ENCODE measurements at regions not wholly inside any gene's neighbourhood (a gene's known extent, or its start where the extent isn't known, plus 50 kb on each side); places are given as distances from the start of the nearest gene placed in this dataset.

- no peak for DNase-seq (ENCODE audit: low spot score)
Measured at GRCh38 chr7:22563032-22563501, 63.1 kb upstream of the STEAP1B start.

DNA sequence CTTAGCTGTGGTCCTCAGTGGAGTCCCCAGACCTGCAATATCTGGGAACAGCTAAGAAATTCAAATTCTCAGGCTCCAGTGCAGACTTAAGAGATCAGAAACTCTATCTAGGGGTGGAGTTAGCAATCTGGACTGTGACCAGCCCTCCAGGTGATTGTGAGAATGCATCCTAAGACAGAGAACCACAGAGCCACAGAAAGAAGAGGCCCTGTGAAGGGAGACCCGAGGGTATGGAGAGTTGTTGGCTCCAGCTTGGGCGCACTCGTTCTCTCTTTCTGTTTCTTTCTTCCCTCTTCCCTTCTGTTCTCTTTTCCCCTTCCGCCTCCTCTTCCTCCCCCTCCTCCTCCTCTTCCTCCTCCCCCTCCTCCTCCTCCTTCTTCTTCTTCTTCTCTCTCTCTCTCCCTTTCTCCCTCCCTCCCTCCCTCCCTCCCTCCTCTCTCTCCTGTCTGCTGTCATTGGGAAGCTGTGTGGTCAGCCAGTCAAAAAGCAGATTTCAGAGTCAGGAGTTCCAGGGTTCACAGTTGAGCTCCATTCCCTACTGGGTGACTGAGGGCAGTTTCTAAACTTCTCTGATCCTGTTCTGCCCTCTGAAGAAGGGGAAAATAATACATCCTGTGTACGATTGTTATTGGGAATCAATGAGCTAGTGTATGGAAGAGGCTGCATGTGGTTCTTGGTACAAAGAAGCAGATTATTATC is 62.1 kb upstream of the STEAP1B start:
- peak; percentile 54 for DNase-seq (ENCODE audit: low spot score)

DNA sequence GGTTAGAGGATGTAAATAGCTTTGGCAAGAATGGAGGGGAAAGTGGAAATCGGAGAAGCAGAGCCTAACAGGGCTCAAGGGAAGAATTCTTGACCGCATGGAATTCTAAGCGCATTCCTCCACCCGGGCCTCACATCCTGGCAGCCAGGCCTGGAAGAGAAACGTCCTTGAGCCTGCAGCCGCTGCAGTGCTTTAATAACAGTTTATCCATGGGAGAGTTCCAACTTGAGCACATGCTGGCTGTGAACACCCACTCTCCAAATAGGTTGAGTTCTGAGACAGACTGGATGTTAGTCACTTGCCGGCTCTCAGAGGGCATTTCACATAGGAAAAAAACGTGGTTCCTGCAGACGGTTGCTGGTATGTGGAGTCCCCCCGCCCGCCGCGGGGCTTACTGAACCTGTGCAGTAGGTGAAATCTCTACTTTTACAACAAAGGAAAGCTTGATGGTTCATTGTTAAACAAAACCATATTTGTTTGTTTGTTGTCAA is 61.4 kb upstream of the STEAP1B start:
- peak; percentile 71 for DNase-seq (ENCODE audit: low spot score)

GRCh38 chr7:22559829-22560489 is 60.0 kb upstream of the STEAP1B start:
- DNase-seq (ENCODE audit: low spot score) = peak; percentile 81

GRCh38 chr7:22557167-22557566 is 57.2 kb upstream of the STEAP1B start:
- DNase-seq (ENCODE audit: low spot score) = no peak

GRCh38 chr7:22555476-22555875 is 55.5 kb upstream of the STEAP1B start:
- DNase-seq (ENCODE audit: low spot score) = no peak

GRCh38 chr7:22554184-22554583 is 54.2 kb upstream of the STEAP1B start:
- DNase-seq (ENCODE audit: low spot score) = no peak

DNA sequence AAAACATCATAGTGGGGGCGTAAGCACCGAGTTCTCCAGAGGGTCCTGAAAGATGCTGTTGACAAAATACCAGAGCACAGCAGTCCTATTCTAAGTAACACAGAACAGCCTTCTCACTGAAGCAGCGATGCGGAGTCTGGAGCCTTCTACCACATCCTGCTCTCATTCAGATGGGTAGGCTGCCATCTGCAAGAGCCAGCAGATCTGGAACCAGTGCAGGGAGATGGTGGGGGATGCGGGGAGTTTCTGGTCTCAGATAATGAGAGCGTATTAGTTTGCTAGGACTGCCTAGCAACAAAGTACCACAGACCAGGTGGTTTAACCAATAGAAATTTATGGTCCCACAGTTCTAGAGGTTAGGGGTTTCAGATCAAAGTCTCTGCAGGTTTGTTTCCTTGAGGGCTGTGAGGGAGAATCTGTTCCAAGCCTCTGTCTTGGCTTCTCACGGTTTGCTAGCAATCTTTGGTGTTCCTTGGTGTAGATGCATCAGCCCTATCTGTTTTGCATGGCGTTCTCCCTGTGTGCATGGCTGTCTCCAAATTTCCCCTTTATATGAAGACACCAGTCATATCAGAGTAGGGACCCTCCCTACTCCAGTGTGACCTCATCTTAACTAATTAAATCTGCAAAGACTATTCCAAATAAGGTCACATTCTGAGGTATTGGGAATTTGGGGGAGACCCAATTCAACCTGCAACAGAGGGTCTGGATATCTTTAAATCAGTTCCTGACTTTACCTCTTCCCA is 52.0 kb upstream of the STEAP1B start:
- DNase-seq (ENCODE audit: low spot score) = no peak

DNA sequence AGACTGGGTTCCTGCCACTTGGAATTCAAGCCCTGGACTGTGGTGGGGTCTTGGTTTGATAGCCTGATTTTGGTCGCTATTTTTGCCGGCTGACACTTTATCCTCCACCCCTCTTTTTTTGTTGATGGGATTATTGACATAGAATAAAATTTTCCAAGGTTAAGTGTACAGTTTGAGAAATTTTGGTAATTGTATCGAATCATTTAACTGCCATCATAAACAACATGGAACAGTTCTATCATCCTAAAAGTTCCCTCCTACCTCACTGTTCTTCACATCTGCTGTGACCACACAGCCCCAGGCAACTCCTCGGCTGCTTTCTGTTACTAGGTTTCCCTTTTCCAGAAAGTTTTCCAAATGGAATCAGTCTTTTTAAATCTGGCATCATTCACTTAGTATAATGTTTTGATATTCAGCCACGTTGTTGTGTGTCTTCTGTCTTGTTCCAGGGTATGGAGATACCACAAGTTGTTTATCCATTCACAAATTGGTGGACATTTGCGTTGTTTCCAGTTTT is 50.6 kb upstream of the STEAP1B start:
- DNase-seq (ENCODE audit: low spot score) = no peak

- DNase-seq (ENCODE audit: low spot score) = peak; percentile 82
Measured at GRCh38 chr7:22549667-22550513, 49.9 kb upstream of the STEAP1B start.
